ENCODE measurements at regions not wholly inside any gene's neighbourhood (a gene's known extent, or its start where the extent isn't known, plus 50 kb on each side); places are given as distances from the start of the nearest gene placed in this dataset.

GRCh38 chr5:158170060-158170459, 311.1 kb upstream of the CLINT1 start:
- TF ChIP-seq POLR2A (IDR thresholded peaks at IDR 0.05) = no peak
- TF ChIP-seq CTCF (IDR thresholded peaks at IDR 0.05) = no peak
- DNase-seq (ENCODE audit: low spot score in 2 of 2) = no peak
- H3K4me3 ChIP-seq (ENCODE audit: low read depth, poor library complexity, severe bottlenecking) = no peak overlapping the region
- 75 to 96% methylated on average over 3 of the region's 3 CpGs for WGBS, 2 donors
- intact Hi-C loops (cut with DNase I; ENCODE audit: low total_unique reads) = loop anchor here (5.0 to 10.0 kb wide), 2 partner anchors 525 to 1992 kb away; no protein-coding TSS in a partner anchor

GRCh38 chr5:158166424-158166823, 307.5 kb upstream of the CLINT1 start:
- intact Hi-C loops (cut with DNase I; ENCODE audit: low total_unique reads) = loop anchor here (10.0 kb wide), 1 partner anchor 72 kb away; no protein-coding TSS in a partner anchor
- WGBS, 2 donors = 81 to 82% methylated on average over 5 of the region's 5 CpGs
- no peak overlapping the region for H3K4me3 ChIP-seq (ENCODE audit: low read depth, poor library complexity, severe bottlenecking)
- TF ChIP-seq POLR2A (IDR thresholded peaks at IDR 0.05) (no peak), CTCF (IDR thresholded peaks at IDR 0.05) (no peak)
- DNase-seq (ENCODE audit: low spot score in 2 of 2) = no peak

- TF ChIP-seq CTCF (IDR thresholded peaks at IDR 0.05) (no peak), POLR2A (IDR thresholded peaks at IDR 0.05) (no peak)
- no peak for DNase-seq (ENCODE audit: low spot score in 2 of 2)
- intact Hi-C loops (cut with DNase I; ENCODE audit: low total_unique reads) = loop anchor here (10.0 kb wide), 1 partner anchor 71 kb away; no protein-coding TSS in a partner anchor
- no peak overlapping the region for H3K4me3 ChIP-seq (ENCODE audit: low read depth, poor library complexity, severe bottlenecking)
Observed at GRCh38 chr5:158165647-158166046, 306.7 kb upstream of the CLINT1 start.

- WGBS, 2 donors = 71 to 73% methylated on average over 4 of the region's 4 CpGs
- H3K4me3 ChIP-seq (ENCODE audit: low read depth, poor library complexity, severe bottlenecking) = no peak overlapping the region
- intact Hi-C loops (cut with DNase I; ENCODE audit: low total_unique reads) = loop anchor here (10.0 kb wide), 1 partner anchor 70 kb away; no protein-coding TSS in a partner anchor
- DNase-seq (ENCODE audit: low spot score in 2 of 2) = no peak
- TF ChIP-seq CTCF (IDR thresholded peaks at IDR 0.05) (no peak), POLR2A (IDR thresholded peaks at IDR 0.05) (no peak)
Observed at GRCh38 chr5:158164296-158165047, 305.5 kb upstream of the CLINT1 start.

- no peak for TF ChIP-seq POLR2A (IDR thresholded peaks at IDR 0.05)
- no peak for TF ChIP-seq CTCF (IDR thresholded peaks at IDR 0.05)
- H3K4me3 ChIP-seq (ENCODE audit: low read depth, poor library complexity, severe bottlenecking) = no peak overlapping the region
- intact Hi-C loops (cut with DNase I; ENCODE audit: low total_unique reads) = loop anchor here (10.0 kb wide), 1 partner anchor 69 kb away; no protein-coding TSS in a partner anchor
- DNase-seq (ENCODE audit: low spot score in 2 of 2) = no peak
- WGBS, 2 donors = 78 to 83% methylated on average over 9 of the region's 9 CpGs
Observed at GRCh38 chr5:158163451-158164295, 304.7 kb upstream of the CLINT1 start.

Data from lower leg skin (tissue), 4 donors.